Upper lobe of left lung (tissue), 4 donors: ENCODE measurements at regions not wholly inside any gene's neighbourhood (a gene's known extent, or its start where the extent isn't known, plus 50 kb on each side); places are given as distances from the start of the nearest gene placed in this dataset.

ENCODE experiments used
- POLR2A ChIP-seq, 4 donors: fragments of 450-650 bp; IDR thresholded peaks; one replicate each; pipeline ENCODE4 v1.5.1; 2016 to 2017; ENCODE audit warnings: antibody characterized with exemption in 4 of 4, mild to moderate bottlenecking in 2 of 4
- TF ChIP-seq, protein P1 (sequence below), 6 experiments: fragments of 450-650 bp in 4 of 6; fragments of 200-600 bp in 2 of 6; sonication (generic) in 2 of 6; IDR thresholded peaks; one replicate each; pipeline ENCODE4 v1.5.1; 2016 to 2019; ENCODE audit warnings: antibody characterized with exemption in 6 of 6

GRCh38 chr2:226497146-226497909 is 302.3 kb downstream of the IRS1 start:
- TF ChIP-seq, protein P1, sequence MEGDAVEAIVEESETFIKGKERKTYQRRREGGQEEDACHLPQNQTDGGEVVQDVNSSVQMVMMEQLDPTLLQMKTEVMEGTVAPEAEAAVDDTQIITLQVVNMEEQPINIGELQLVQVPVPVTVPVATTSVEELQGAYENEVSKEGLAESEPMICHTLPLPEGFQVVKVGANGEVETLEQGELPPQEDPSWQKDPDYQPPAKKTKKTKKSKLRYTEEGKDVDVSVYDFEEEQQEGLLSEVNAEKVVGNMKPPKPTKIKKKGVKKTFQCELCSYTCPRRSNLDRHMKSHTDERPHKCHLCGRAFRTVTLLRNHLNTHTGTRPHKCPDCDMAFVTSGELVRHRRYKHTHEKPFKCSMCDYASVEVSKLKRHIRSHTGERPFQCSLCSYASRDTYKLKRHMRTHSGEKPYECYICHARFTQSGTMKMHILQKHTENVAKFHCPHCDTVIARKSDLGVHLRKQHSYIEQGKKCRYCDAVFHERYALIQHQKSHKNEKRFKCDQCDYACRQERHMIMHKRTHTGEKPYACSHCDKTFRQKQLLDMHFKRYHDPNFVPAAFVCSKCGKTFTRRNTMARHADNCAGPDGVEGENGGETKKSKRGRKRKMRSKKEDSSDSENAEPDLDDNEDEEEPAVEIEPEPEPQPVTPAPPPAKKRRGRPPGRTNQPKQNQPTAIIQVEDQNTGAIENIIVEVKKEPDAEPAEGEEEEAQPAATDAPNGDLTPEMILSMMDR (IDR thresholded peaks at IDR 0.05), result no peak
- no peak for TF ChIP-seq POLR2A (IDR thresholded peaks at IDR 0.05)
